ENCODE measurements at regions not wholly inside any gene's neighbourhood (a gene's known extent, or its start where the extent isn't known, plus 50 kb on each side); places are given as distances from the start of the nearest gene placed in this dataset.

DNA sequence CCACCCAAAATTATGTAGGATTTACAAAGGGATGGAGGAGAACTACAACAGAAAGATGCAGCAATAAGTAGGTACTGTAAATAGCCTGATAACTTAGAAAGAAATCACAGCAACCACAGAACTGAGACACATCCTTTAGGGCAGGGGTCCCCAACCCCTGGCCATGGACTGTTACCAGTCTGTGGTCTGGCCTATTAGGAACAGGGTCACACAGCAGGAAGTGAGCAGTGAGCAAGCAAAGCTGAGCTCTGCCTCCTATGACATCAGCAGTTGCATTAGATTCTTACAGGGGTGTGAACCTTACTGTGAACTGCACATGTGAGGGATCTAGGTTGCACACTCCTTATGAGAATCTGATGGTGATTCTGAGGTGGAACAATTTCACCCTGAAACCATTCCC, 997.6 kb downstream of the DIAPH3 start:
- DNase-seq, result no peak

DNA sequence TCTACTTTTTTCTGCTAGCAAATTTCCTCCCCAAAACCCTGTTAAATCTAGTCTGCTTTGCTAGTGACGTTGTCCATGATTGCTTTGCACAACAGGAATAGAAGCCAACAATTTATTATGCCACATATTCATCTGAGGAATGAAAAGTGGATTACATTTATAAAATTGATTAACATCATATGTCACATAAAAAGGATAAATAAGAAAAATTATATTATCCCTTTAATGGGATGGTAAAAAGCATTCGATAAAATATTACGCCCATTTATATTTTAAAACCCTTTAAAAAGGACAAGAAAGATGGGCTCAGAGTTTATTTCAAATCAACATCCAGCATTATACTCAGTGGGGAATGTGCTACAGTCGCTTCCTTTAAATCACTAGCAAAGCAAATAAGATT, 991.7 kb downstream of the DIAPH3 start:
- no peak for DNase-seq

DNA sequence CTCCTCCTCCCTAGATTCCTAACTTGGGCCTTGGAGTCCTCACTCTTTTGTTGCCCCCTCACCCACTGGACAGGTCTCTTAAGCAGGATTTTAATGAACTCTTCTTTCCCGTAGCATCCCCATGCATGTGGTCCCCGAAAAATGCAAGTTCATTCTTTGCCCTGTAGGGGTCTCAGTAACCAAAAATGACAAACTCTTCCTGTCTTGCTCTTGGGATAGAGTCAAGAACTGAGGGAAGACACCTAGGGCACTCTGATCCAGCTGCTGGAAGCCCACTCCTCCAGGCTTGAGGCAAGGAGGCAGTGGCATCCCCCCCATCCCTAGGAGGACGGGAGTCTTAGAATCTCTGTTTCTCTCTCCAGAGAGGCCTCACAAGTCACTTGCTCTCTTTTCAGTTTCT, 987.0 kb downstream of the DIAPH3 start:
- DNase-seq, result no peak

DNA sequence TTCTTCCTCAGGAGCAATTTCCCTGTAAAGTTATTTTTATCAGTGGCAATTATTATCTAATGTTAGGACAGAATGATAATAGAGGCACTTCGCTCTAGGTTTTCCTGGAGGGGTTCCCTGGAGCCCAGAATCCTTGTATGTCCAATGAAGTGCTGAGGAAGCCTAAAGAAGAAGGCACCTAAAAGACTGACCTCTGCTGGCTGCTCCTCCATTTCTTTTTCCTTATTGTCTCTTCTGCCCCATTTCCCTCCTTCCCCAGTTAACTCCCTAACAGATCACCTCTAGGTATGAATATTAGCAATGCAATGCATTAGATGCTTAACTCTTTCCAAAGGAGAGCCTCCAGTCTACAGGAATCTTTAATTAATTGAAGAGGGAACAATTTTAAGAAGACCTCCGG, 985.4 kb downstream of the DIAPH3 start:
- DNase-seq, result no peak

DNA sequence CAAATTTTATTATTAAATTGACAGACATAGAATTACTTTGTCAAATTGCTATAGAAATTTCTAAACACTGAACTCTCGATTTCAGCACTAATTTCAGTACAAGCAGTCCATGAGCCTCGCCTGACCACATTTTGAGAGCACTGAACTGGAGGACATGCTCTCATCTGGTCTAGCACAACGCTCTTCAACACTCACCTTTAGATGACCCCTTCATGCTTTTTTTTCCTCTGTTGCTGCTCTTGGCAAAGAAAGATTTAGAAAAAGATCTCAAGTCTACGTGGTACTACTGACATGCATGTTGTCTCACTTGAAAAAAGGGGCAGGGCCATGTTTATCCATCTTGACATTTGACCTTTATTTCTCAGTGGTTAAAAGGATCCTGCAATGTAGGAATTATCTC, 981.5 kb downstream of the DIAPH3 start:
- DNase-seq, result no peak

DNA sequence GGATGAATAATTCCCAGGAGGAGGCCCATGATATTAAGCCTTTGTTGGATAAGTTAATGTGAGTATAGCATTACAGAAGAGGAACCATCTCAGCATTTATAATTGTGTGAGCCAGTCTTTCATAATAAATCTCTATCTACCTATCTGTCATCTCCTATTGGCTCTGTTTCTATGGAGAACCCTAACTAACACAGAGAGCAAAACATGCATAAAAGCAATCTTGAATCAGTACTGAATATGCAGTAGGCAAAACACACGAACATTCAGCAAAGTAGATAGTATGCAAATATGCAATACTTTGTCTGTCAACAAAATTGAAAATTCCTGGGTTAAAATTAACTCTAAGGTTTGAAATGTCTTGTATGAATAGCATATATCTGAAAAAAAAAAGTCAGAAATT, 966.3 kb downstream of the DIAPH3 start:
- DNase-seq, result no peak

DNA sequence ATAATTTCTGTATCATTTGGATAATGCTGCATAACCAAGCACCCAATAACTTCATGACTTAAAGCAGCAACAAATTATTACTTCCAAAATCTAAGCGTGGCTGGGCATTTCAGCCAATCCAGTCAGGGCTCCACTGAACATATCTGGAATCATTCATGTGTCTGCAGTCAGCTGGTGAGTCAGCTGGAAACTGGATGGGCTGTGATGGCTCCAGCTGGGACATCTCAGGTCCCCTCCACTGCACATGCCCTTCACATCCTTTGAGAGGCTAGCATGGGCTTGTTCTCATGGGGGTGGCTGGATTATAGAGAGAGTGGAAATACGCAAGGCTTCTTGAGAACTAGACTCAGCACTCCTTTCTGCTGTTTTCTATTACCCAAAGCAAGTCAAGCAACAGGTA, 961.9 kb downstream of the DIAPH3 start:
- no peak for DNase-seq

DNA sequence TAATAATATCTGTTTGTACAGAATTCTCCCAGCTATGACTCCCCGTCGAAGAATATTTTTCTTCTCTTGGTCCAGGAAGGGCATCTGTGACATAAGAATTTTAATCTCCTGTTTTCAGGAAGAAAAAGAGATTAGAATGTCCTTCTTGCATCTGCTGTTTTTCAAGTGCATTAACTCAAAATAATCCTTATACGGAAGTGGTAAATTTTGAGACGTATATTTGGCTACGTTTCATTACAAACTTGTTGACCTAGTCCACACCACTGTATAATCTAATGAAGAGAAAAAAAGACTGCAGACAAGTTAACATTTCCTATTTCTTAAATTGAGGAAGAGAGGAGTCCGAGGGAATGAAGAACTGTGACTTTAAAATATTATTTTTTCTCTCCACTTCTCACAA, 959.9 kb downstream of the DIAPH3 start:
- no peak for DNase-seq

DNA sequence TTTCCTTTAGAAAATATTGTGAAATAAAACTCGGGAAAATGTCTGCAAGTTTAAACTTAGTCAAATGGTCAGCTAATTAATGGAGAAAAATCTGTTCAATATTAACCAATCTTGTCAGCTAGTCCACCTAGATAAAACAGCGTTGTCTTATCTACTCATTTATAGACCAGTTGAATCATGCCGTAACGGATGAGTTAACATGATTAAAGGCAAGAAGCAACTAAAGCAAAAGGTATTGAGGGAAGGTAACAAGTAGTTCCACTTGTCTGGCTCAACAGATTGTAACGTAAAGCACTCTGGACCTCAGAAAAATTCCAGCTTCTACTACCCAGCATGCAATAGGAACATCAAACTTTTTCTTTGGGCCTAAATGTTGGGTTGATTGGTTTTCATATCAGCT, 958.2 kb downstream of the DIAPH3 start:
- no peak for DNase-seq

DNA sequence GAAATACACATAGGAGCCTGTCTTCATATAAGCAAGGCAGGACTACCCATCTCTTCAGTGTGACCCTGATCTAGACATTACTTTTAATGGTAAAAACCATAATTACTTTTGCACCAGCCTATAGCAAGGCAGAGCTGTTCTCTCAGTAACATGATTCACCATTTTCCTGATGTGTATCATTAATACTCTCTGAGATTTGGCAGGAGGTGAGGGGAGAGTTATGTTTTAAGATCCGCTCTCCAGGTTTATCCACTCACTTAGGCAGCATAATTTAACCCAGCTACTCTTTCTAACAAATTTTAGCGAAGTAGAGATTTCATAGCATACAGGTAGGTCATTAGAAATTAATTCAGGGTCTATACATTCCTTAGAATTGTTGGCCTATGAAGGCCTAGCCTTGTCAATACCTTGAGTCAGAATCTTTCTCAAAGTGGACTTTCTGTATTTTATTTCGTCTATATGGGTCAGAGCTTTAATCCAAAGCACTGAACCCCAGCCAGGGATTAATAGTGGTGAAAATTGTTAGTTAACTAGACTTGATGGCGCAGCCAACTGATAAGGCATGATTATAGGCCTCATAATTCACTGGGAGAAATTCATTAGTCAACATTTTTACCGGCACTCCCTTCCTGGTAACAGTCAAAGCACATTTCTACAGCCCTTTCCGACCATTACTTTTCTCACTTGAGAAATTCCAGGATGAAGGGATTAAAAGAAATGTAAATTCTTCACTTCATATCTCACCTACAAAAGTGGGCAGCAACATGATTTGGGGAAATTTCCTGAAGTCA, 955.1 kb downstream of the DIAPH3 start:
- DNase-seq, result peak; percentile 74

DNA sequence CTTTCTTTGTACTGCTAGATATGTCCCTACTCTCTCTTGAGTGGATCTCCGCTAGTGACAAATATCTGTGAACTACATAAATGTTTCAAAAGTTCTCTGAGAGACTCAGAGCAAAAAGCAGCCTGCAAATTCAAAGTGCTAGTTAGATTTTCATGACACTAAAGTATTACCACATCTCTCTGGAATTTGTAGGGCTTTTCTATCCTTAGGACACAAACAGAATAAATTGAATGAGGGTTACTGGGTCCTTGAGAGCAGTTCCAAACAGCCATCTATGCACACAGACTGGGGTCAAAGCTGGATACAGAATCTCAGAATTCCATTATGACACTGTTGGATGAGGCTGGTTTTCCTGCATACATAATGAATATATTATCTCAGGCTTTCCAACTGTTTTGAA, 953.2 kb downstream of the DIAPH3 start:
- no peak for DNase-seq

DNA sequence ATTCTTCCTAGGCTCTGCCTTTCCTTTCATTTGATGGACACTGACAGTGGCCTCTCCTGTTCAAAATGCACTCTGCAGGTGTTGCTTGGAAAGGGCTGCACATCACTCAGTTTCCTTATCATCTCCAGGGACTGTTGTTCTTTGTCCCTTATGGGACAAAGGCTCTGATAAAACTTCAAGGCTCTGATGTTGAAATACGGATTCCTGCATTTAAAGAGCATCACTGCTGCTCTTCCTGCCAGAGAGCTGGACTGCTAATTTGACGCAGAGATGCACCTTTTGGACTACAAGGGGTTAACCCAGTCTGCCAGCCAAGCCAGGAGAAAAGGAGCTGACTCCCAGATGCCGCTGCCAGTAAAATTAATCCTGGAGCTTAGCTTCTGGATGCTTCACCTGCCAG, 952.1 kb downstream of the DIAPH3 start:
- DNase-seq, result no peak

DNA sequence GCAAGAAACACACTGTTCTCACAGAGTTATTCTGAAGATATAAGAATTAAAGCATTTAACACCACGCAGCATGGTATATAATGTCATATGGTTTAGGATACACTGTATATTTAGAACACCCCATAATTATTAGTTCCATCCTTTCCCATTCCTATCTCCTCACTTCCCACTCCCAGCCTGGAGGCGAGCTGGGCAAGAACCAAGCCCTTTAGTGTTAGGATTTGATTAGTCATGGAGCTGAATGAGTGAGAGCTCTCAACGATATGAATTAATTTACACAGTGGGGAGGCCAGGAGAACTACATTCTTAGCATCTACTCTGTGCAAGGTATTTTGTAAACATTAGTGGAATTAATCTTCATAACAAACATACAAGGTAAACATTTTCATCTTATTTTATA, 934.3 kb downstream of the DIAPH3 start:
- DNase-seq, result no peak

DNA sequence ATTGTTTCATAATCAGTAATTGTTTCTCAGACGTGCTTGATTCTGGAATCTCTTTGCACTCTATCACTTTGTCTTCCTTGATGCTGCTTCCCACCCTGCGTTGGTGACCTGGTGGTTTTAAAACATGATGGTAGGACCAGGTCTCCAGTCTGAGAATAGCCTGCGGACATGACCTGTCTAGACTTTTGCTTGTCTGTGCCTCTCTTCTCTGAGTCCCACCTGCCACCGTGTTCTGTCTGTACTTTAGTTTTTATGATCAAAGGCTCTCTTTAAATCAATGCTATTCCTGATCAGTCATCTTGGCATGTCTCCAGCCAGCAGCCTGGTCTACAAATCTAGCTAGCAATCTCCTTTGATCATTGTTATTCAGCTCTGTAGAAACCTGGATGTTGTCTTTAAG, 933.9 kb downstream of the DIAPH3 start:
- no peak for DNase-seq

DNA sequence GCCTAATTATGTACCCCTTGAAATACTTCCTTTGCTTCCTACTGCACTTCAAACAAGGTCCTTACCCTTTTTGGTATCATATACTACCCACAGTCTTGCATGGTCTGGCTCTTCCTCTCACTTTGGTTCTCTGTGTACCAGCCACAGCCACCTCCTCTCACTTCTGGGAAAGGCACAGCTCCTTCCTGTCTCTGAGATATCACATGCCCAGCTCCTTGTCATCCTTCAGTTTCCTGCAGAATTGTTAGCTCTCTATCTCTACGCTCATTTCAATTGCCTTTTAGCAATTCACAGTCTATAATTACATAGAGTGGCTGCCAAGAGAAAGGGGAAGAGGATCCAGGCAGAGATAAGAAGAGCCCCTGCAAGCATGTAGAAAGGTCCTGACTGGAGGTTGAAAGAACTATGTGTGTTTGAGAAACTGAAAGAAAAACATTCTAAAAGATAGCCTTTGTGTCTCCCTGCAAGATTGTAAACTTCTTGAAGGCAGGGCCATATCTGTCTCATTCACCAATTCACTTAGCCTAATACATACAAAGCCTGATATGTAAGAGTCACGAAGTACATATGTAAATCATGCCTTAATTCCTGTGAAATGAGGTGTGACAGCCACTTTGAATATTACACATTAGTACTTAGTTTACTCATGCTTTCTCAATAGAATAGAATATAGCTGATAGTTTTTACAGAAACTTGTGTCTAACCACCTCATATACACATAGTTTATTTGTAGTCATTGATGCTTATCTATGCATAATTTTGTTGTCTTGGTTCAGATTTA, 933.1 kb downstream of the DIAPH3 start:
- DNase-seq, result no peak

DNA sequence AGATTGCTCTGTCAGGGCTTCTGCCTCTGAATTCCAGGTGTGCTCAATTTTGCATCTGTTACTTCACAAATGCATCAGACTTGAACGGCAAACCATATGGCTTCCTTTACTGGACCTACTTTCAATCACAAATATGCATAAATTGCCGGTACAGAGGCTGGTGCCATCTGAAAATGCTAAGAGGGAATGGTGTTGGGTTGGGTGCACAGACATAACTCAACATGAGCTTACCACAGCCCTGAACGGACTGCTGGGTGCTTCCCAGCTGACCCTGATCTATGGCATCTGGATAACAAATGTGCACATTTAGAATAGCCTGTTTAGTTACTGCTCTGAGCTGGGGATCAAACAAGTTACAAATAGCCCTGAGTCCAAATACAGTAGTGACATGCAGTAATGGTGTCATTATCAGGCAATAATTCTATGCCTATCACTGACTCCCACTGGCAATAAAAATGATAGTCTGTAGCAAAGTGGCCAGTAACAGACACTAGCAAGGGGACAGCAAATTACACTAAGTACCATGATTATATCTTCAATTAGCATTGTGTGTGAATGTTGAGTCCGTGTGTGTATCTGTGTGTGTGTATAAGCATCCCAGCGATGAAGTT, 927.3 kb downstream of the DIAPH3 start:
- no peak for DNase-seq

DNA sequence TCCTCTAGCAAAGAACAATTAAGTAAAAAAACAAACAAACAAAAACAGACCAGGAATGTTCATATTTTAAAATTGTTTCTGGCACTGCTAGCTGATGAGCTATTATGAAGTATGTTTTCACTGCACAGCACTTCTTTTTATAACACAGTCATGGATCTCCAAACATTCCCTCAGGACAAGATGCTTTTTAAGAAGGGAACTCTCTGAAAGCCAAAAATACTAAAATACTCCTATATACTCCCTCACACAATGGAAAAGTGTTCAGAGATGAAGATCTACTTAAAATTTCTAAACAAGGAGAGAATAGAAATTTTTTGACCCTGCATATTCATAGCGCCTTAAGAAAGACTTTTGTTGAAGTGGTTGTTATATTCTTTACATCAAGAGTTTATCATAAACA, 926.8 kb downstream of the DIAPH3 start:
- DNase-seq, result no peak

DNA sequence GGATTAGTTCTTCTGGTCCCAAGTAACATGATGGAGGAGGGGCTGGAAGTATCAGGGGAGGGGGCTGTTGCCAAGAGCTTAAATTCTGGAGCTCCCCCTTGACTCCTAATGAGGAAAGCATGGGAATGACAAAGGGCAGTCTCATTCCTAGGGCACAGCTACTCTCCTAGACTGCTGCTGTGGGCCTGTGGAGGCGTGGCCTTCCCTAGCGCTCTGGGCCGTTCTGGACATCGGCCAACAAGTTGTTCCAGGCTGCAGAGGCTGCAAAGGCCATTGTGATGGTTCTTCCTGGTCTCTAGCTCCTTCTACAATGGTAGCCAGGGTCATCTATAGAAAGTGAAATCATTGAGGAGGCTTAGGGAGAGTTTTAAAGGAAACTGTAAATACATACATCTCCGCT, 916.6 kb downstream of the DIAPH3 start:
- DNase-seq, result no peak

DNA sequence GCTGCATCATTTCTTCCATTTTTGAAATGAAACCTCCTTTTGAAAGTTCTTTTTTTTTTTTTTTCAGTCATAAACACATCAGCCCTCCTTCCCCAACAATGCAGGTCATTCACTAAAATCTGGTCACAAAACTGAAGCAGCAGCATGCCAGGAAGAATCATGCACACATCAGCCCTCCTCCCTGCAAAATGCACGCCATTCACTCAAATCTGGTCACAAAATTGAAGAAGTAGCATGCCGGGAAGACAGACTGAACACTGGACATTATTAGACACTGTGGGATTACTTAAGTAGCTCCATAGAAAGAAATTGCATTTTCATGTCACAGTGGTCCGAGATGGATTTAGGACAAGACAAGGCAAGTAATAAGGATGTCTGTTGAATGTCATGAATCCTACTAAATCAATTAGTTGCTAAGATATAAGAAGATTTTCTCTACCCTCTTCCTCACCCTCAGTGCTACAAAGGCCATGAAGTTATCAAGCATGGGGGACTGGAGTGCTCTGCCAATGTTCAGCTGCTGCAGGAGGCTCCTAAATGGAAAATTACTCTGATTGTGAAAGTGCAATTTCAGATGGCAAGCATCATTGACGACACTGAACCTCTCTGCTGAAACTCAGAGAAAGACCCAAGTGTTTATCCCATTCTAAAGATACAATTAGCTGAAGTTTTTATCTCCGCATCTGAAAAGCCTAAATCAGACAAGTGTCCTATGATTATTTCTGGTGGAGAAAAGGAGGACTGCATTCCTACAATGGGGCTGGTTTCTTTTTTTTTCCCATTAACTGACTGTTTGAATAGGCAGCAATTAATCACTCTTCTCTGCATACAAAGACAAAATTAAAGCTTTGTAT, 913.2 kb downstream of the DIAPH3 start:
- DNase-seq, result no peak

DNA sequence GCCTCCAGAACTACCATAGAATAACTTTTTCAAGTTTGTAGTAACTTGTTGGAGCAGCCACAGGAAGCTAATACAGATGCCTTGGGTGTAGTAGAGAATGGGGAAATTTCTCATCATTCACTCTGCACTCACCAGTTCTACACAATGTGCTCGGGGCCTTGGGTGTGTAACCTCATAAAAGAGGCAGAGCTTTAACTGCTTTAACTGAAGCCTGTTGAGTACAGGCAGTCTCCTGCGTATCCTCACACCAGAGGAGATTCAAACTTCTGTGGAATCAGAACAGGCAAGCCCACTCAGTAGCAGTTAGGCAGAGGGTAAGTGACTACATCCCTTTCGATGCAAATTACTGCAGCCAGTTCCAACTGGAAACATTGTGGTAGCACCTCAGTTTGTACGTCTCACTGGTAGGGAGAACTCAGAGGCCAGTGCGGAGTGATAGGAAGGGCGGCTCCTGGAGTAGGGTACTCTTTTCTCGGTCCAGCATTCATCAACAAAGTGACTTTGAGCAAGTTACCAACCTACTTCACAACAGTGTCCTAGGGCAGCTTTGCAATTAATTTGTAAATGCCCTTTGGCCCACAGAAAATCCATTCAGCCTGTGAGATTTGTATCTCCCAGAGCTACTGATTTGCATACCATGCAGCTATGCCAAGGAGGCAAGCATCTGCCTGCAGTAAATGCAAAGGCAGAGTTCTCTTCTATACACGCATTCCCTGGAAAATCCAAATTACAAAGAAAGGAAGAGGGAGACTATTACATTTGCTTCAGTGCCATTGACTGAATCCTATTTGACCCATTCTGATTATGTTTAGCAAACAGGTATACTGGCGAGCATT, 904.3 kb downstream of the DIAPH3 start:
- no peak for DNase-seq

DNA sequence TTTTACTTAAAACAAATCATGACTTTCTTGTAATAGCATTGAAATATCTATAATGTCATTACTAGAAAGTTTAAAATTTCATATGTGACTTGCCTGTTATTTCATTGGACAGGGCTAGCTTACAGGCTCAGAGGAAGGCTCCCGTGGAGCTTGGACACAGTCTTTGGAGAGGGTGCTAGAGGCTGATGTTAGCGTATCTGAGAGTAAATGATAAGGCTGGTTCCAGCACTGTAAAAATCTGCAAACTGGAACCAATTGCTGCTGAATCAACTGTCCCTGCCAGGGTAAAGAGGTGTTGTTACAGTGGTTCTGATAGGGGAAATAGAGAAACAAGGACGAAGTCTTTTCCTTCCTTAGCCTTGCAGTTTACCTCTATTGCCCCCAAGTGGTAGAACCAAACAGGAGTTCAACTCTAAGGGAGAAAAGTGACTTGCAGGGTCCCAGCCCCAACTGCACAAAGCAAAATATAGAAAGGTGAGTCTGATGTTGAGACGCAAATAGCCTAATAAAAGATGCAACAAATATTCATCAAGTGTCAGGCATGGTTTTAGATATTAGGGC, 901.7 kb downstream of the DIAPH3 start:
- DNase-seq, result no peak

DNA sequence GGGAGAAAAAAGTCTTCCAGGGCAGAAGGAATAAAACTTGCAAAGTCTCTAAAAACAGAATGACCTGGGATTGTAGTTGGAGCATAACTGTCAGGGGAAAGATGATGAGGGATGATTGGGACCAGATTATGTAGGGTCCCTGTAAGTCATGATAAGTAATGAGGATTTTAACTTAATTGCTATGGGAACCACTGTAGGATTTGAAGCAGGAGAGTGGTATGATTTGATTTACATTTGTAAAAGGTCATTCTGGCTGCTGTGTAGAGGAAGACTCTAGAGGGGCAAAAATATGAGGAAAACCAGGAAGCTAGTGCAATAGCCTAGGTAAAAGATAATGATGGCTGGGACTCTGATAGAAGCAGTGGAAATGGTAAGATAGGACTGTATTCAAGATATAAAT, 900.2 kb downstream of the DIAPH3 start:
- DNase-seq, result no peak

Measured in NCI-H226 (cell line).